HTR-8/SVneo (cell line): ENCODE measurements at regions not wholly inside any gene's neighbourhood (a gene's known extent, or its start where the extent isn't known, plus 50 kb on each side); places are given as distances from the start of the nearest gene placed in this dataset.
"Not testable (repeated sequence)": the region's sequence is repeated elsewhere in the genome, so short reads cannot be mapped to it uniquely, and the experiment has no call there.

Experiments
- DNase-seq: peaks from one replicate; pipeline ENCODE4 v3.0.0; 2011; ENCODE audit warnings: low spot score, mixed read lengths; ENCODE audit not compliant: insufficient read length
- FAIRE-seq: peaks from 2 replicates; lab custom pipeline; 2011; peaks lifted over from hg19 to GRCh38; lab: Jason Lieb, UNC

DNA sequence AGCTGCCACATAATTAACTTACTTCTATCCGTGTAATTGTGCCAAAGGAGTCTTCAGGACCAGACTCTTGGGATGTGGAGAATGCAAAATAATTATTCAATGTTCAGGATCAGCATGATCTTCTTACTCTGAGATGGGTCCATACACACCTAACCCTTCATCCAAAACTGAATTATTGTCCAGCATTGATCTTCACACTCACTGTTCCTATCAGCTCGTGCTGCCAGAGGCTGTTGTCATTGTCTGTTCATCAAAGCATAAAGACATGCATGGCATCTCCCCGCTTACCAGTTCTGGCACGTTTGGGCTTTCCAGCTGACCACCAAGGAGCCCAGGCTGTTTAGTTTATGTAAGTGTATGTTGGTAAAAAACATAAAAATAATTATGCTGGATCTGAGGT, 1090.7 kb downstream of the DNAJB9 start:
- FAIRE-seq (no peak), DNase-seq (no peak)

DNA sequence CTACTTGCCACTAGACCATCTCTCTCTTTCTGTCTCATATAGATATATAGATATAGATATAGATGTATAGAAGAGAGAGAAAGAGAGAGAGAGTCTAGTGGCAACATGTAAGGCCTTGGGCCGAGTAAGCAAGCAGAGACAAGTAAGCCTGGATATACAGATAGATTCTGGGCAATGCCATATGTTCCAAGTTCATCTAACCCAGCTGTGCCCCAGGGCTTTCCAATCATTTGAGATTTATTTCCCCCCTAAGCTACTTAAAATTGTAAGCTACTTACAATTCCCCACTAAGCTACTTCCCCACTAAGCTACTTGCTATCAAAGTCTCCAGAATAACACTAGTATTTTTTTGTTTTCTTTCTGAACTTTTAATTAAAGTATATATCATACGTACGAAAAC, 1094.1 kb downstream of the DNAJB9 start:
- no peak for FAIRE-seq

DNA sequence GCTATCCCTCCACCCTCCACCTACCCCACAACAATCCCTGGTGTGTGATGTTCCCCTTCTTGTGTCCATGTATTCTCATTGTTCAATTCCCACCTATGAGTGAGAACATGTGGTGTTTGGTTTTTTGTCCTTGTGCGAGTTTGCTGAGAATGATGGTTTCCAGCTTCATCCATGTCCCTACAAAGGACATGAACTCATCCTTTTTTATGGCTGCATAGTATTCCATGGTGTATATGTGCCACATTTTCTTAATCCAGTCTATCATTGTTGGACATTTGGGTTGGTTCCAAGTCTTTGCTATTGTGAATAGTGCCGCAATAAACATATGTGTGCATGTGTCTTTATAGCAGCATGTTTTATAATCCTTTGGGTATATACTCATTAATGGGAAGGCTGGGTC, 1117.6 kb downstream of the DNAJB9 start:
- DNase-seq, FAIRE-seq: not testable (repeated sequence)

More for the DNA sequence above, 1094.1 kb downstream of the DNAJB9 start:
- DNase-seq = no peak

DNA sequence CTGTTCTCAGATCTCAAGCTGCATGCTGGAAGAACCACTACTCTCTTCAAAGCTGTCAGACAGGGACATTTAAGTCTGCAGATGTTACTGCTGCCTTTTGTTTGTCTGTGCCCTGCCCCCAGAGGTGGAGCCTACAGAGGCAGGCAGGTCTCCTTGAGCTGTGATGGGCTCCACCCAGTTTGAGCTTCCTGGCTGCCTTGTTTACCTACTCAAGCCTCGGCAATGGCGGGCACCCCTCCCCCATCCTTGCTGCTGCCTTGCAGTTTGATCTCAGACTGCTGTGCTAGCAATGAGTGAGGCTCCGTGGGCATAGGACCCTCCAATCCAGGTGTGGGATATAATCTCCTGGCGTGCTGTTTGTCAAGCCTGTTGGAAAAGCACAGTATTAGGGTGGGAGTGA, 1122.9 kb downstream of the DNAJB9 start:
- not testable (repeated sequence) for DNase-seq, FAIRE-seq

DNA sequence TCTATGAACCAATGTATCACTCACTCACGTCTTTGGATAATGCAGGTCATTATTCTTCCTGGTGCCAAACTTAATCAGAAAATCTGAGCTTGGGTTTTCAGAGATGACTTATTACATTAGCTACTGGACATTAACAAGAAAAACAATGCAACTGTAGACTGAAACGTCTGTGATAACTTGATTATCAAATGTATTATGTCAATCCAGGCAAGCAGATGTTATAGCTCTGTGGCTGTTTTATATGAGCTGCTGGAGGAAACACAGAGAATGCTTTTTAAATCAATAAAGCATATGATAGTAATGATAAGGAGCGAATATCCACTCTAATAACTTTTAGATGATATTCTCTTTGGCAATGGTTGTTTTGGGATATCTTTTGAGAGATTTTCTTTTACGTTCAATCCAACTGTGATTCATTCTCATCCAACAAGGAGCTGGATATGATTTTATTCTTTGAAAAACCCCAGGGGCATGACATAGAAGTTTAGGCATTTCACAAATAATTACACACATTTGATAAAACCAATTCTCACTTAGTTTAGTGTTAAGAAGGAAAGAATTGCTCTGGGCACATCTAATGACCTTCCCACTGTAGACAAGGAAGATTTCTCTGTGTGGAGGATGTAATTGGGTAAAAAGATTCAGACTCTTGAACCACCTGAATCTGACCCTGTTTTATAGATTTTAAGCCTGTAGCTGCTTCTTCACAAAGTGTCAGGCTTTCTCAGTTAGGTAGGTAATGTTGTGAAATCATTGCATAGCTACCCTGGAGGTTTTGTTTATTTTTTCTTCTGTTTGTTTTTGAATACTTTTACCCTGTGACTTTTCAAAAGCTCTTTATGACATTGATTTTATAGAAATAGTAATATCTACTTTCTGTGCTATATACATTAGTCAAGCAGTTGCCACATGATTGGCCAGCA, 1124.7 kb downstream of the DNAJB9 start:
- DNase-seq (no peak), FAIRE-seq (no peak)

DNA sequence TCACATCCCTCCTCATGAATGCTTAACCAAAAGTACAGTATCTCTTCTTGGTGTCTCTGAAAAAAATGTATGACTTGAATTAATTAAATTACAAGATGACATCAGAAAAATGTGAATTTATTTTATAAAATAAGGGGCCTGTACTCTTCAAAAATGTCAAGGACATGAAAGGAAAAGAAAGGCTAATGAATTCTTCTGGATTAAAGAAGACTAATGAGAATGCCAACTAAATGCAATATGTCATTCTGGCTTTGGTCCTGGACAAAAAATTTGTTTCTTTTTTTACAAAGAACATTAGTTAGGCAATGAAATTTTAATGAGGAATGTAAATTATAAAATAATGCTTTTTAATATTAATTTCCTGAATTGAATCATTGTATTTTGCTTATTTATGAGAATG, 1125.7 kb downstream of the DNAJB9 start:
- FAIRE-seq = no peak
- no peak for DNase-seq

DNA sequence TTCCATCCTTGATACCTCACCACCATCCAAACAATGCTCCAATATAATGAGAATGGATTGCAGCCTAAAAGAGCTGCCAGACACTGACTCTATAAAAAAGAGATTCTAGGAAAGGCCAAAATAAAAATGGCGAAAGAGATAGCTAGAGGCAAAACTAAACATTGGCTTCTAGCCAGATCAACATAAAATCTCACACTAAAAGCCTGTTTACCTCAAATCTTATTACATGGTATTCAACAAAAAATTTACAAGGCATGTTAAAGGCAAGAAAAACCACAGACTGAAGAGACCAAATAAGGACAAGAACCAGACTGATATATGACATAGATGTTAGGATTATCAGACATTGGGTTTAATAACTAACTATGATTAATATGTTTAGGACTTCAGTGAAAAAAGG, 1127.0 kb downstream of the DNAJB9 start:
- no peak for FAIRE-seq
- DNase-seq = no peak

DNA sequence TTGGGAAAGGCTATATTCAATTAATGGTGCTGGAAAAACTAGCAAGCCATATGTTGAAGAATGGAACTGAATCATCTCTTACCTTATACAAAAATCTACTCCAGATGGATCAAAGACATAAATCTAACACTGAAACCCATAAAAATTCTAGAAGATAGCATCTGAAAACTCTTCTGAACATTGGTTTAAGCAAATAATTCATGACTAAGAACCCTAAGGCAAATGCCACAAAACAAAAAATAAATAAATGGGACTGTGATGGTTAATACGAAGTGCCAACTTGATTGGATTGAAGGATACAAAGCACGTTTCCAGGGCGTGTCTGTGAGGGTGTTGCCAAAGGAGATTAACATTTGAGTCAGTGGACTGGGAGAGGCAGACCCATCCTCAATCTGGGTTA, 1130.0 kb downstream of the DNAJB9 start:
- no peak for FAIRE-seq

DNA sequence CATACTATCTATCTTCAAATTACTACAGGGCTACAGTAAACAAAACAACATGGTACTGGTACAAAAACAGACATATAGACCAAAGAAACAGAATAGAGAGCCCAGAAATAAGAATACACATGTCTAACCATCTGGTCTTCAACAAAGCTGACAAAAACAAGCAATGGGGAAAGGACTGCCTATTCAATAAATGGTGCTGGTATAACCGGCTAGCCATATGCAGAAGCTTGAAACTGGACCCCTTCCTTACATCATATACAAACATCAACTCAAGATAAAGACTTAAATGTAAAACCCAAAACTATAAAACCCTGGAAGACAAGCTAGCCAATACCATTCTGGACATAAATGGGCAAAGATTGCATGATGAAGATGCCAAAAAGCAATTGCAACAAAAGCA, 1143.7 kb downstream of the DNAJB9 start:
- DNase-seq (no peak), FAIRE-seq (no peak)

More for the DNA sequence above, 1130.0 kb downstream of the DNAJB9 start:
- no peak for DNase-seq

DNA sequence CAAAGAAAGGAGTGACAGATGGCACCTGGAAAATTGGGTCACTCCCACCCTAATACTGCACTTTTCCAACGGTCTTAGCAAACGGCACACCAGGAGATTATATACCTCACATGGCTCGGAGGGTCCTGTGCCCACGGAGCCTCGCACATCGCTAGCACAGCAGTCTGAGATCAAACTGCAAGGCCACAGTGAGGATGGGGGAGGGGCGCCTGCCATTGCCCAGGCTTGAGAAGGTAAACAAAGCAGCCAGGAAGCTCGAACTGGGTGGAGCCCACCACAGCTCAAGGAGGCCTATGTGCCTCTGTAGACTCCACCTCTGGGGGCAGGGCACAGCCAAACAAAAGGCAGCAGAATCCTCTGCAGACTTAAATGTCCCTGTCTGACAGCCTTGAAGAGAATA, 1149.7 kb downstream of the DNAJB9 start:
- FAIRE-seq, DNase-seq: not testable (repeated sequence)

DNA sequence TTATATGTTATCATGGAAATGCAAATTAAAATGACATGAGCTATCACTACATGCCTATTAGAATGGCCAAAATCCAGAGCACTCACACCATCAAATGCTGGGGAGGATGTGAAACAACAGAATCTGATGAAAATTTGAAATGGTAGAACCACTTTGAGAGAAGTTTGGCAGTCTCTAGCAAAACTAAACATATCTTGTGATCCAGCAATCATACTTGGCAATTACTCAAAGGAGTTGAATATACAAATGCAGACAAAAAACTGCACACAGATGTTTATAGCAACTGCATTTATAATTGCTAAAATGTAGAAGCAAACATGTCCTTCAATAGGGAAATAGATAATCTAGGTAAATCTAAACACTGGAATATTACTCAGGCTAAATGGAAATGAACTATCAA, 1164.9 kb downstream of the DNAJB9 start:
- FAIRE-seq (no peak), DNase-seq (no peak)

DNA sequence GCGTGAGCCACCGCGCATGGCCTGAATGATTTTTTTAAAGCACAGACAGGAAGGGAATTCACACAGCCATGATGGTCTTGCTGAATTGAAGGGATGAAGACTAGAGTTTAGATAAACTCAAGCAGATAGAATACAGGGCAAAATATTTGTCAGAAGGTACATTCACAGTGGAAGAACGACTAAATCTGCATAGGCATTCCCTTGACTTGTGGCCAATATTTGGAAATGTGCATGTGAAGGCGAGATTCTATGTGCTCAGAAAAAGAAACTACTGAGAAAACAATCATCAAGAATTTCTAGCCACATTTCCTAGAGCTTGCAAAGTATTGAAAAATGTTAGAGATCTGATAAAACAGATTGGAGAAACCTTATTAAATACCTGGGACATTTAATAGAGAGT, 1166.2 kb downstream of the DNAJB9 start:
- FAIRE-seq = no peak
- DNase-seq = no peak

DNA sequence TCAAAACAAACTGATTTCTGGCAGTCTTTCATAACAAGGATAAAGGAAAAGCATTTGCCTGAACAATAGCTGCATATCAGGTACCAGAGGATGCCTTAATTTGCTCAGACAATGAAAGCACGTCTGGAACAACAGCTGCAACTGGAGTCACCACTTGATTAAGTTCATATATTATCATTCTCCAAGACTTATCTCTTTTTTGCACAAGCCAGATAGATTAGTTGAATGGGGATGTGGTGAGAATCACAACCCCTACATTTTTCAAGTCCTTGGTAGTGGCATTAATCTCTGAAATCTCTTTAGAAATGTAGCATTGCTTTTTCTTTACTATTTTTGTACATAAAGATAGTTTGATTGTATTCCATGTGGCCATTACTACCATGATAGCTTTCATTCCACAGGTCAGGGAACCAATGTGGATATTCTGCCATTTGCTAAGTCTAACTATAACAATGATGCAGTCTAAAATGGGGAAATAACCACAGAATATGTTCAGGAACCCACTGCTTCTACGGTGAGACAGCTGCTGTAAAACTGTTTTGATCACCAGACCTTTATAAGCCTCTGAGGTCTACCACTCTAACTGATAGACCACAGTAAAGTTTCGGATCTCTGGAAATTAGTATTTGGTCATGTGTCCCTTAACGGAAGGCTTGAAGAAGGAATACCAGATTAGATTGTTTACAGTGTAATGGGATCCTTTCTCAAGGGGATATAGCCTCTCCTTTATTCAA, 1176.2 kb downstream of the DNAJB9 start:
- FAIRE-seq (no peak), DNase-seq (no peak)

DNA sequence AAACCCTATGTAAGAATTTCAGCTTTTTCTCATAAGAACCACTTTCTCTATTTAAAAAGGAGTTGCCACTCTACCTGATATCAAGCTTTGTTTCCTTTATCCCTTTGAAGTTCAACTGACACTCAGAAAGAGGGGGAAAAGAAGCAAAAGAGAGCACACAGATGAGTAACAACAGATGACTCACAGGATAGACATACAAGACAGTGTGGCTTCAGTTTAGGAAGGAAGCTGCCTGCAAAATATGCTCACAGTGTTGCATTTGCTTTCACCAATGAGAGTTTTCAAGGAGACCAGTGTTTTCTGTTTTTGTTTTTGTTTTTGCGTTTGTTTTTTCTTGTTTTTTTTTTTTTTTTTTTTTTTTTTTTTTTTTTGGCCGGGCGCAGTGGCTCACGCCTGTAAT, 1181.6 kb downstream of the DNAJB9 start:
- peak; percentile 0 for DNase-seq
- FAIRE-seq = no peak

DNA sequence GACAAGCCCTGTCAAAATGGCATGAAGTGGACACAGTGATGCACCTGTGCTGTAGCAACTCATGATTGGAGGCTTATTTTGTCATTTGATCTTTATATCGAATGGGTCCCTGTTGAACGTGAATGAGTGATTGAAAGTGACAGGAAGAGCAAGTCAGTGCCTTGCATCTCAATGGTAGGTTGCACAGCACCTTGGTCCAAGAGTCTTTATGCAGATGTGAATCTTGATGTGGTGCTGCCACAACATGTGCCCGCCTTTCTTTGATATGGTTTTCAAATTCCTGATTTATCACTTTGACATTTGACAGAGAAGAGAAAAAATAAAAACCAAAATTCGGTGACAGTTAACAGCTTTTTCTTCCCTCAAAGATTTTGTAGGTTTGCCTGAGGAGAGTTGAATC, 1182.4 kb downstream of the DNAJB9 start:
- FAIRE-seq = no peak

DNA sequence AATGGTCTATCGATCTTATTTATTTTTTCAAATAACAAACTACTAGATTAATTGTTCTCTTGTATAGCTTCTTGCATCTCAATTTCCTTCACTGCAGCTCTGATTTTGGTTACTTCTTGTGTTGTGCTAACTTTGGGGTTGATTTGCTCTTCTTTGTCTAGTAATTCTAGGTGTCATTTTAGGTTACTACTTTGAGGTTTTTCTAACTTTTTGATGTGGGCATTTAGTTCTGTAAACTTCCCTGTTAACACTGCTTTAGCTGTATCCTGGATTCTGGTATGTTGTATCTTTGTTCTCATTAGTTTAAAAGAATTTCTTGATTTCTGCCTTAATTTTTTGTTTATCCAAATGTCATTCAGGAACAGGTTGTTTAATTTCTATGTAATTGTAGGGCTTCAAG, 1188.0 kb downstream of the DNAJB9 start:
- DNase-seq (no peak), FAIRE-seq (no peak)

More for the DNA sequence above, 1182.4 kb downstream of the DNAJB9 start:
- DNase-seq = no peak

DNA sequence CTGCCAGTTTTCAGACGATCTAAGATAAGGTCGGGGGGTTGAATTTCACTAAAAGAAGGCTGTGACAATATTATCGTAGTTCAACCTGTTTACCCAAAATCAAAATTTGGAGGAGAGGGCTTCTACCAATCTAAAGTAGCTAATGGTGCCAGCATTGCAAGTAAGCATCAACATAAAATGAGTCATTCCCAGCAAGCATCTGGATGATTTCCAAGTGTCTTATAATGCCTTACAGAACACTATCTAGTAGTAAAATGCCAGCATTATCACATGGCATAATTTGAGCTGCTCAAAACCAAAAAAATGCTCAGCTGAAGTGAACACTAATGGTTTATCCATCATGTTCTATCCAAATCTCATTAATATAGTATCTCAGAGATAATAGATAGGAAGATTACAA, 1193.9 kb downstream of the DNAJB9 start:
- DNase-seq = no peak
- no peak for FAIRE-seq

DNA sequence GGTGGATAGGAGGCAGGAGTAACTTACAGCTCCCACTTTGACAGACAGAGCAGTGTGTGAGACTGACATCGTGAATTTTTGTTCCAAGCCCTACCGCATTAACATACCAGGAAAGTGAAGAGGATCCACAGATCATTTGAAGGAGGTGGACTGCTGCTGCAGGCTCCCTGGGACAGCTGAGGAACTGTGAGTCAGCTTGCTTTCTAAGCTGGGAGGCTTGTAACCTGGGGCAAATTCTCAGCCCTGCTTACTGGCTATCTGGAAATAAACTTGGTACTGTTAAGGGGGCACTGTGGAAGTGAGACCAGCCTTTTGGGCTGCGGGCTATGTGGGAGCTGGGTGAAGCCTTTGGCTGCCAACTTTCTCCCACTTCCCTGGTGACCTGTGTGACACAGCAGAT, 1202.5 kb downstream of the DNAJB9 start:
- FAIRE-seq (no peak), DNase-seq (no peak)

DNA sequence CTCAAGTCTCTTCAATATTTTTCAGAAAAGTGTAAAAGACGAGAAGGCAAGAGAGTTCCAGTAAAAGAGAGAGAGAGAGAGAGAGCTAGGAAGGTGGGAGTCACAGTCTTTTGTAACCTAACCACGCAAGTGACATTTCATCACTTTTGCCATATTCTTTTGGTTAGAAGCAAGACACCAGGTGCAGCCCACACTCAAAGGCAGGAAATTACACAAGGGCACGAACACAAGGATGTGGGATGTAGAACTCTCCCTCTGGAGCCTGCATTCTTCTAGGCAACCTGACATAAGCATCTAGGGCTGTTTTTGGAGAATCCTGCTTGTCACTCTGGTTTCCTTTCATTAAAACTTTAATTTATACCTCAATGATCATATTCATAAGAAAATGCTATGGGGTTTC, 1213.1 kb downstream of the DNAJB9 start:
- FAIRE-seq (no peak), DNase-seq (no peak)

DNA sequence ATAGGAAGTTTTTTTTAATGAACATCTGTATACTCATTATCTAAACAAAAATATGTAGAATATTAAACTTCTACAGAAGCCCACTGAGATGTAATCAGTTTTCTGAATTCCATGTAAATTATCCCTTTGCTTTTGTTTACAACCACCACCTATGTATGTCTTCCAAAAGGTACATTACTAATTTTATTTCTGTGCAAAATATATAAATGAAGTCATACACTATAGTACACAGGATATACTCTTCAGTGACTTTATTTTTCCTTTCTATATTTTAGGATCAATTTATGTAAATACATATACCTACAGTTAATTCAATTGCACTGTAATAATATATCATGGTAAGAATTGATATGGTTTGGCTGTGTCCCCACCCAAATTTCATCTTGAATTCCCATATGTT, 1236.9 kb downstream of the DNAJB9 start:
- DNase-seq (no peak), FAIRE-seq (no peak)

DNA sequence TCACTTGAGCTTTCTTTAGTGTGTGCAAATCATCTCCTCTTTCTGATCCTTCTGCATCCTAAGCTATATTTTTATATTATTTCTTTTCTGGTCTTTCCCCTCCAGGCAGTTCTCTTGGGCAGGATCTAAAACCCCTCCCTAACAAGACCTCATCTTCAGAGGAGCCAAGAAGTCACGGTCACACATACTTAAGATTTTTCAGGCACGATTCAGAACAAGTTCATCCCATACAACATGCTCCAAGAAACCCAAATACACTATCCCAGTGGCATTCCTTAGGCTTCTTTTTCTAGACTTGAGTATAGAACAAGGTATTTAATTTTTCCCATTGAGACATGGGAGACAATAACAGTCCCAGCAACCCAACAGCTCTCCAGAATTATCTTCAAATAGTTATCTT, 1251.5 kb downstream of the DNAJB9 start:
- FAIRE-seq (no peak), DNase-seq (no peak)
